ENCODE measurements at regions not wholly inside any gene's neighbourhood (a gene's known extent, or its start where the extent isn't known, plus 50 kb on each side); places are given as distances from the start of the nearest gene placed in this dataset.
"Not testable (repeated sequence)": the region's sequence is repeated elsewhere in the genome, so short reads cannot be mapped to it uniquely, and the experiment has no call there.

DNA sequence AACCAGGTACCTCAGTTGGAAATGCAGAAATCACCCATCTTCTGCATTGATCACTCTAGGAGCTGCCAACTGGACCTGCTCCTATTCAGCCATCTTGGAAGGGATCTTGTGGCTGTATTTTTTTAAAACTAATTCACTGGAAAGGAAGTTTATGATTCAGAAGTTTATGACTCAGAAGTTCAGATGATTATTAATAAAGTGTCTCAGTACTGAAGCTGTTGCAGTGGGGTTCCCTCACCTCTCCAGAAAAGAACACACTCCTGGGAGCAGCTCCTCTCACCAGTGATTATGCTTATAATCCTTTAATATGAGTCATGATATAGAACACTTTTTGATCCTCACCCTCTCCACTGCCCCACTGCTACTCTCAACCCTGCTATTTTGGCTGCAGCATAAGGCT, 291.2 kb upstream of the HS3ST5 start:
- DNase-seq (ENCODE audit: extremely low read depth, insufficient read length) = no peak
- no peaks in the 10 kb centered on the region for H3K27me3 ChIP-seq (replicated peaks; ENCODE audit: control insufficient read depth, insufficient read depth, low read length)
- TF ChIP-seq, protein P1, sequence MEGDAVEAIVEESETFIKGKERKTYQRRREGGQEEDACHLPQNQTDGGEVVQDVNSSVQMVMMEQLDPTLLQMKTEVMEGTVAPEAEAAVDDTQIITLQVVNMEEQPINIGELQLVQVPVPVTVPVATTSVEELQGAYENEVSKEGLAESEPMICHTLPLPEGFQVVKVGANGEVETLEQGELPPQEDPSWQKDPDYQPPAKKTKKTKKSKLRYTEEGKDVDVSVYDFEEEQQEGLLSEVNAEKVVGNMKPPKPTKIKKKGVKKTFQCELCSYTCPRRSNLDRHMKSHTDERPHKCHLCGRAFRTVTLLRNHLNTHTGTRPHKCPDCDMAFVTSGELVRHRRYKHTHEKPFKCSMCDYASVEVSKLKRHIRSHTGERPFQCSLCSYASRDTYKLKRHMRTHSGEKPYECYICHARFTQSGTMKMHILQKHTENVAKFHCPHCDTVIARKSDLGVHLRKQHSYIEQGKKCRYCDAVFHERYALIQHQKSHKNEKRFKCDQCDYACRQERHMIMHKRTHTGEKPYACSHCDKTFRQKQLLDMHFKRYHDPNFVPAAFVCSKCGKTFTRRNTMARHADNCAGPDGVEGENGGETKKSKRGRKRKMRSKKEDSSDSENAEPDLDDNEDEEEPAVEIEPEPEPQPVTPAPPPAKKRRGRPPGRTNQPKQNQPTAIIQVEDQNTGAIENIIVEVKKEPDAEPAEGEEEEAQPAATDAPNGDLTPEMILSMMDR (IDR thresholded peaks at IDR 0.05; ENCODE audit: insufficient read depth, low read length, poor library complexity, severe bottlenecking) = no peak
- no peaks in the 10 kb centered on the region for H3K36me3 ChIP-seq (ENCODE audit: control insufficient read depth, insufficient read depth, low read length)
- no peak overlapping the region for H3K4me3 ChIP-seq (replicated peaks; ENCODE audit: low read depth, low read length)

DNA sequence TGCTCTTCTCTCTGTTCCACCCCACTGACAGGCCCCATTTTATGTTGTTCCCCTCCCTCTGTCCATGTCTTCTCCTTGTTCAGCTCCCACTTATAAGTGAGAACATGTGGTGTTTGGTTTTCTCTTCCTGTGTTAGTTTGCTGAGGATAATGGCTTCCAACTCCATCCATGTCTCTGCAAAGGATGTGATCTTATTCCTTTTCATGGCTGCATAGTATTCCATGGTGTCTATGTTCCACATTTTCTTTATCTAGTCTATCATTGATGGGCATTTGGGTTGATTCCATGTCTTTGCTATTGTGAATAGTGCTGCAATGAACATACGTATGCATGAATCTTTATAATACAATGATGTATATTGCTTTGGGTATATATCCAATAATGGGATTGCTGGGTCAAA, 283.4 kb upstream of the HS3ST5 start:
- H3K27me3 ChIP-seq (replicated peaks; ENCODE audit: control insufficient read depth, insufficient read depth, low read length); DNase-seq (ENCODE audit: extremely low read depth, insufficient read length); H3K36me3 ChIP-seq (ENCODE audit: control insufficient read depth, insufficient read depth, low read length); H3K4me3 ChIP-seq (replicated peaks; ENCODE audit: low read depth, low read length): not testable (repeated sequence)

DNA sequence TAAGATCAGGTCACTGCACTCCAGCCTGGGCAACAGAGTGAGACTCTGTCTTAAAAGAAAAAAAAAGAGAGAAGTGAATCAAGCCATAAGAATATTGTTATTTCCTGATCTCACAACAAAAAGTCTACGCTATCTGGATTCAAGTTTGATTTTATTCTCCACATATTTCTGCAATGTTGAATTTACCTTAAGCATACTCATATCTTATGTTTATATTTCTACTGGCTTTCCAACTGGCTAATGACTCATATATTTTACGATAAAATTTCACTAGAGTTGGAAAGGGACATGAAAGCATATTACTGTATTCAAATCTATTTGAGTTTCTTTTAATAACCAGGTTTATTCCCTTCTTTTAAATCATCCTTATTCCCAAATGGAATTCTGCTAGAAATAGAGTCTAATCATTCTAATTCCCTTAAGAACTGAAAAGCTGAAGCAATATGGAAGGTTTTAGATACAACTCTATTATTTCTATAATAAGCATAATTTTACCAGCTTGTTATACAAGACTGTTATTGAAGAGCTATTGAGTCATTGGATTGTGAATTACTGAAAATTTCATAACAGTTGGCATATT, 276.9 kb upstream of the HS3ST5 start:
- Histone ChIP-seq H3K27me3 (replicated peaks; ENCODE audit: control insufficient read depth, insufficient read depth, low read length) (no peaks in the 10 kb centered on the region), H3K4me3 (replicated peaks; ENCODE audit: low read depth, low read length) (no peak overlapping the region), H3K36me3 (ENCODE audit: control insufficient read depth, insufficient read depth, low read length) (no peaks in the 10 kb centered on the region)
- TF ChIP-seq, protein P1 (IDR thresholded peaks at IDR 0.05; ENCODE audit: insufficient read depth, low read length, poor library complexity, severe bottlenecking) = no peak
- DNase-seq (ENCODE audit: extremely low read depth, insufficient read length) = no peak

DNA sequence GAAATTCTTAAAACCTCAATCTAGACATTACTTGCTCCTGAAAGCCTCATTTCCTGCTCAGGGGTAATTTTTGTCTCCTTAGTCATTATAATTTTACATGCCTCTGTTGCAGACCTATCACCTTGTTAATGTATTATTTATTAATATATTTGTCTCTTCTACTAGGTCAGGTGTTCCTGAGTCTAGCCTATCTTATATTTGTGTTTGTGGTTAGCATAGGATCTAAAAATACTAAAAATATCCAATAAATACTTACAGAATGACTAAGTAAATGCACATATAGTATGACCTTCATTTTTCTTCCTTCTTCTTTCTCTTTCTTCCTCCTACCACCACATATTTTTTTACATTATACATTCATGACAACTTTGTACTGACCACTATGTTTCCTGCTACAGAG, 268.9 kb upstream of the HS3ST5 start:
- Histone ChIP-seq H3K36me3 (ENCODE audit: control insufficient read depth, insufficient read depth, low read length) (no peaks in the 10 kb centered on the region), H3K27me3 (replicated peaks; ENCODE audit: control insufficient read depth, insufficient read depth, low read length) (no peaks in the 10 kb centered on the region), H3K4me3 (replicated peaks; ENCODE audit: low read depth, low read length) (no peak overlapping the region)
- no peak for DNase-seq (ENCODE audit: extremely low read depth, insufficient read length)
- TF ChIP-seq, protein P1 (IDR thresholded peaks at IDR 0.05; ENCODE audit: insufficient read depth, low read length, poor library complexity, severe bottlenecking) = no peak

DNA sequence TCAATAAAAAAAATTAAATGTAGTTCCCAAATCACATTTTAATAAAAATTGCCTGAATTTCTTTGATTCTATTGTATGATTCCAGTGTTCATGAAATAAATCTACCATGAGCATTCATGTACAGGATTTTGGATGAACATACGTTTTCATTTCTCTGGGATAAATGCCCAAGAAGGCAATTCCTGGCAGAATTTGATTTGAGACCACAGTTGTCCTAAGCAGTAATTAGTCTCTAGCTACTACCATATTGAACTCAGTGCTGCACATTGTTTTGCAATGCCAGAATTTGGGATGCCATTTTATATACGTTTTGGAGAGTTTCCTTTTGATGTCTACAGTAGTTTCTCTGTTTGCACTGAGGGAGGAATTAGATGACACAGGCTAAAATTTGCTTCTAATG, 265.3 kb upstream of the HS3ST5 start:
- no peak for DNase-seq (ENCODE audit: extremely low read depth, insufficient read length)
- Histone ChIP-seq H3K27me3 (replicated peaks; ENCODE audit: control insufficient read depth, insufficient read depth, low read length) (no peaks in the 10 kb centered on the region), H3K4me3 (replicated peaks; ENCODE audit: low read depth, low read length) (no peak overlapping the region), H3K36me3 (ENCODE audit: control insufficient read depth, insufficient read depth, low read length) (no peaks in the 10 kb centered on the region)
- TF ChIP-seq, protein P1 (IDR thresholded peaks at IDR 0.05; ENCODE audit: insufficient read depth, low read length, poor library complexity, severe bottlenecking) = no peak

DNA sequence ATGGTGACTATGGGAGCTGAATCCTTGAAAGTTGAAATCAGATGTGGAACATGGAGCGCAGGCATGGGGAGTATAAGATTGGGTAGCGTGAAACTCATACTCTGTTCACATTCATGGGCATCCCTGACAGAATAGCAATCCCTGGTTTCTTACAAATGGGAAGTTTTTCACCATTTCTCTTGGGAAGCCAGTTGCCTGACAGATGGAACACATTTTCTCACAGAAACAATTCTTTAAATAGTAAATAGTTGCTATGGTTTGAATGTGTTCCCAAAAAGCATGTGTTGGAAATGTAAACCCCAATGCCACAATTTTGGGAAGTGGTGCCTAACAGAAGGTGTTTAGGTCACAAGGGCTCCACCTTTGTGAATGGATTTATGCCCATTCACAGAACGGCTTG, 262.8 kb upstream of the HS3ST5 start:
- TF ChIP-seq, protein P1 (IDR thresholded peaks at IDR 0.05; ENCODE audit: insufficient read depth, low read length, poor library complexity, severe bottlenecking) = no peak
- no peak for DNase-seq (ENCODE audit: extremely low read depth, insufficient read length)
- Histone ChIP-seq H3K27me3 (replicated peaks; ENCODE audit: control insufficient read depth, insufficient read depth, low read length) (no peaks in the 10 kb centered on the region), H3K4me3 (replicated peaks; ENCODE audit: low read depth, low read length) (no peak overlapping the region), H3K36me3 (ENCODE audit: control insufficient read depth, insufficient read depth, low read length) (no peaks in the 10 kb centered on the region)
